ENCODE measurements at regions not wholly inside any gene's neighbourhood (a gene's known extent, or its start where the extent isn't known, plus 50 kb on each side); places are given as distances from the start of the nearest gene placed in this dataset.

DNA sequence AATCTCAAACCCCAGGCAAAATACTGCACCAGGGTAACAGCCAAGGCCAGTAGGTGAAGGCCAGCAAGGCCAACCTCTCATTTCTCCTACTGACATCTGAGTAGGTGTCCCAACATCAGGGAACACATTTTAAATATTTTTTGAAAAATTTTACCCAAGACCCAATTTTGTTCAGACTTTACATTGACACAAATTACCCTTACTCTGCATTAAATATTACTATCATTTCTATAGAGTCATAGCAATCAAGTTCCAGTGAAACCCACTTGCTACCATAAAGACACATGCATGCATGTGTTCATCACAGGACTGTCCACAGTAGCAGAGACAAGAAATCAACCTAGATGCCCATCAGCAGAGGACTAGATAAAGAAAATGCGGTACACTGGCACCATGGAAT, 99.9 kb downstream of the NRN1 start:
- no peaks in the 10 kb centered on the region for H3K4me1 Mint-ChIP-seq (ENCODE audit: unreplicated experiment)
- no peaks in the 10 kb centered on the region for H3K27me3 Mint-ChIP-seq (ENCODE audit: unreplicated experiment)
- DNase-seq (ENCODE audit: low spot score) = no peak
- H3K27ac Mint-ChIP-seq (ENCODE audit: unreplicated experiment) = no peak overlapping the region
- TF ChIP-seq, protein P1, sequence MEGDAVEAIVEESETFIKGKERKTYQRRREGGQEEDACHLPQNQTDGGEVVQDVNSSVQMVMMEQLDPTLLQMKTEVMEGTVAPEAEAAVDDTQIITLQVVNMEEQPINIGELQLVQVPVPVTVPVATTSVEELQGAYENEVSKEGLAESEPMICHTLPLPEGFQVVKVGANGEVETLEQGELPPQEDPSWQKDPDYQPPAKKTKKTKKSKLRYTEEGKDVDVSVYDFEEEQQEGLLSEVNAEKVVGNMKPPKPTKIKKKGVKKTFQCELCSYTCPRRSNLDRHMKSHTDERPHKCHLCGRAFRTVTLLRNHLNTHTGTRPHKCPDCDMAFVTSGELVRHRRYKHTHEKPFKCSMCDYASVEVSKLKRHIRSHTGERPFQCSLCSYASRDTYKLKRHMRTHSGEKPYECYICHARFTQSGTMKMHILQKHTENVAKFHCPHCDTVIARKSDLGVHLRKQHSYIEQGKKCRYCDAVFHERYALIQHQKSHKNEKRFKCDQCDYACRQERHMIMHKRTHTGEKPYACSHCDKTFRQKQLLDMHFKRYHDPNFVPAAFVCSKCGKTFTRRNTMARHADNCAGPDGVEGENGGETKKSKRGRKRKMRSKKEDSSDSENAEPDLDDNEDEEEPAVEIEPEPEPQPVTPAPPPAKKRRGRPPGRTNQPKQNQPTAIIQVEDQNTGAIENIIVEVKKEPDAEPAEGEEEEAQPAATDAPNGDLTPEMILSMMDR (IDR thresholded peaks at IDR 0.05; ENCODE audit: unreplicated experiment) = no peak
- no peak overlapping the region for H3K4me3 Mint-ChIP-seq (ENCODE audit: unreplicated experiment)
- H3K36me3 Mint-ChIP-seq (ENCODE audit: low read depth, unreplicated experiment) = no peaks in the 10 kb centered on the region
- H3K9me3 Mint-ChIP-seq (ENCODE audit: unreplicated experiment) = no peaks in the 10 kb centered on the region

DNA sequence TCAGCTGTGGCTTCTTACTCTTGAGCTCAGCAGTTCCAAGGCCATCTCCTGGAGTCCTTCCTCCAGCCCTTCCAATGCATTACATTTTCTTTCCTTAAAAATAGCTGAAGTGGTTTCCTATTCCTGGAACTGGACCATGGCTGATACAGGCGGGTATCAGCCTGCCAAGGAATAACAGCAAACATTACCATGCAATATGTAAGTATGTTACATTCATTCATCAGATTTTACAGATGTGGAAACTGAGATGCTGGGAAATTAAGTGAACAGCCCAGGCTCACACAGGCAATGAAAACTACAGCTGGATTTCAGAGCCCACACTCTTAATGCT, 100.4 kb downstream of the NRN1 start:
- no peaks in the 10 kb centered on the region for H3K4me1 Mint-ChIP-seq (ENCODE audit: unreplicated experiment)
- no peaks in the 10 kb centered on the region for H3K27me3 Mint-ChIP-seq (ENCODE audit: unreplicated experiment)
- DNase-seq (ENCODE audit: low spot score) = no peak
- H3K27ac Mint-ChIP-seq (ENCODE audit: unreplicated experiment) = no peak overlapping the region
- H3K36me3 Mint-ChIP-seq (ENCODE audit: low read depth, unreplicated experiment) = no peaks in the 10 kb centered on the region
- TF ChIP-seq, protein P1 (IDR thresholded peaks at IDR 0.05; ENCODE audit: unreplicated experiment) = no peak
- H3K9me3 Mint-ChIP-seq (ENCODE audit: unreplicated experiment) = no peaks in the 10 kb centered on the region
- no peak overlapping the region for H3K4me3 Mint-ChIP-seq (ENCODE audit: unreplicated experiment)

DNA sequence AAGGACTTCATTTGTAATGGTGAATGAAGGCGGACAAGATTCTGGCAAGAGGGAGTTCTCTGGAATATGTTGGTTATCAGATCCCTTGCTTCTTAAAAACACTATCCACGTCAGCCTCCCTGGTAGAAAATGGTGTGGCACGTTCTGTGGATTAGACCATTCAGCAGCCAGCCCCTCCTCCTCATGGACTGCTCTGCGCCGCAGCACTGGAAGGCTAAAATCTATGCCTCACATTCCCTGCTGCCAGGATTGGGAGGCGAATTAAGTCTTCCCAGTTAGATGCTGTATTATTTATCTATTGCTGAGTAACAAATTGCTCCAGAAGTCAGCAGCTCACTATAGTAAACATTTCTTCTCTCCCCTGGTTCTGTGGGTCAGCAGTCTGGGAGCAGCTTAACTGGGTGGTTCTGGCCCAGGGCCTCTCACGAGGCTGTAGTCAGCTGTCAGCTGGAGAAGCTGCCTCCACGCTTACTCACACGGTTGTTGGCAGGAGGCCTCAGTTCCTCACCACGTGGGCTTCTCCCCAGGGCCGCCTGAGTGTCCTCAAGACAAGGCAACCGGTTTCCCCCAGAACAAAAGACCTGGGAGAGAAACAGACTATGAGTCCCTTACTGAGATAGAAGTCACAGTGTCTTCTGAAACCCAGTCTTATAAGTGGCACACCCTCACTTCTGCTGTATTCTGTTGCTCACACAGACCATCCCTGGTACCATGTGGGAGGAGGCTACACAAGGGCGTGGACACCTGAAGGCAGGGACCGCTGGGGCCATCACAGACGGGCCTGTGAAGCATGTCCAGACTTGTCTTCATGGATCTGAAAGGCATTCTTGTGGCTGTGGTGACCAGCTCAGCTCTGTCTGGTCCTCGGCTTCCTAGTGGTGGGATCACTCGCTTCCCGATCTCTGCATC, 101.0 kb downstream of the NRN1 start:
- DNase-seq (ENCODE audit: low spot score) = no peak
- no peaks in the 10 kb centered on the region for H3K9me3 Mint-ChIP-seq (ENCODE audit: unreplicated experiment)
- H3K4me1 Mint-ChIP-seq (ENCODE audit: unreplicated experiment) = no peaks in the 10 kb centered on the region
- H3K36me3 Mint-ChIP-seq (ENCODE audit: low read depth, unreplicated experiment) = no peaks in the 10 kb centered on the region
- no peak overlapping the region for H3K4me3 Mint-ChIP-seq (ENCODE audit: unreplicated experiment)
- H3K27me3 Mint-ChIP-seq (ENCODE audit: unreplicated experiment) = no peaks in the 10 kb centered on the region
- TF ChIP-seq, protein P1 (IDR thresholded peaks at IDR 0.05; ENCODE audit: unreplicated experiment) = no peak
- no peak overlapping the region for H3K27ac Mint-ChIP-seq (ENCODE audit: unreplicated experiment)

DNA sequence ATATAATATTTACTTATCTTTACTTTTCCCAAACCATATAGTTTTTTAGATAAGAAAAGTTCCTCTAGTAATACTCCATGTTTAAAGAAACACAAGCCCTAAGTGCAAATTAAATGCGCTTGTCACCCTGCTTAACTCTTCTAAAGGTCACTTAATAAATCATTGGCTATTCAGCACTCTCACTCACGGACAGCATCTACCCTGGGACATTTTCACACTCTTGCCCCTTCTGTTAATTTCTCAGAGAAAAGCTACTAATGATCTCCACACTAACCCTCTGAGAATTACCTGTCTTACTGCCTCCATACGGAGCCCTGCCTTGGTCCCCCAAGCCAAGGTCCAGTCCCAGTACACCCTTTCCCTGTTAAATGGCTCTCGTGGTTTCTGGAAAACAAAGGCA, 102.2 kb downstream of the NRN1 start:
- Mint-ChIP-seq H3K4me1 (ENCODE audit: unreplicated experiment) (no peaks in the 10 kb centered on the region), H3K27me3 (ENCODE audit: unreplicated experiment) (no peaks in the 10 kb centered on the region), H3K9me3 (ENCODE audit: unreplicated experiment) (no peaks in the 10 kb centered on the region), H3K4me3 (ENCODE audit: unreplicated experiment) (no peak overlapping the region), H3K36me3 (ENCODE audit: low read depth, unreplicated experiment) (no peaks in the 10 kb centered on the region), H3K27ac (ENCODE audit: unreplicated experiment) (no peak overlapping the region)
- TF ChIP-seq, protein P1 (IDR thresholded peaks at IDR 0.05; ENCODE audit: unreplicated experiment) = no peak
- no peak for DNase-seq (ENCODE audit: low spot score)

DNA sequence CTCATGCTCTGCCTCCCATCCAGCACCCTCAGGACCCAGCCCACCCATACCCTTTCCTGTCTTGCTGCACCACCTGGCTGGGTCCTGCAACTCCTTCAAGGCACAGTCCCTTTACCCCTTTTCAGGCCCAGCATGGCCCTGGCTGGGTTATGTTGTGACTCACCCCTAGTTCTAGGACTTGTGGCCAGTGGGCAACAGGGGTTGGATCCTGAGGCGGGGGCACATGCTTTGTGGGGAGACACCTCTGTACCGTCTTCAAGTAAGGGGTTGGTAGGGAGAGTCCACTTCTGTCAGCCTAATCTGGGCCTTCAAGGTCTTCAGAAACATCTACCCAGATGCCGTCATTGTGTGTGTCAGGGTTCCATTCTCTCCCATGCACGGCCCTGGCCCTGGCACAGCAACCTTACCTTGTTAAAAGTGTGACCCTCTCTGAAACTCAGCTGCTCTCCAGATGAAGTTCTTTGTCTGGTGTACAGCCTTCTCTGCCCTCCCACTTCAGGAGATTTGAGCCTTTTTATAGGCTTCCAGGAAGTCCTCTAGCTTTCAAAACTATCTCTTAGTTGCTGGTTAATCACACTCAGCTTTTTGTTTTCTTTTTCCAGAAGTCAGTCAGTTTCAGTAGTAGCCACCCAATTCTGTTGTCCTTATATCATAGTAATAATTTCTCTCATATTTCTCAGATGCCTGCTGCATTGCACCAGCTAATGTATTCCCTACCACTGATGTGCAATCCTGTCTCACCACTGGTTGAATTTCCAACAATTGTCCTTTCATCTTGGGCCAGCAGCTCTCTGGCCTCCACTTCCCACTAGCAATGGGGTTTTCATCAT, 107.3 kb downstream of the NRN1 start:
- TF ChIP-seq, protein P1 (IDR thresholded peaks at IDR 0.05; ENCODE audit: unreplicated experiment) = no peak
- Mint-ChIP-seq H3K9me3 (ENCODE audit: unreplicated experiment) (no peaks in the 10 kb centered on the region), H3K4me3 (ENCODE audit: unreplicated experiment) (no peak overlapping the region), H3K27me3 (ENCODE audit: unreplicated experiment) (no peaks in the 10 kb centered on the region), H3K27ac (ENCODE audit: unreplicated experiment) (no peak overlapping the region), H3K36me3 (ENCODE audit: low read depth, unreplicated experiment) (no peaks in the 10 kb centered on the region), H3K4me1 (ENCODE audit: unreplicated experiment) (peaks cover 2% of the 10 kb centered on the region)
- DNase-seq (ENCODE audit: low spot score) = no peak
